Activated CD4-positive, alpha-beta T cell treated with anti-CD3 and anti-CD28 coated beads, Interleukin-2, Interleukin-4, amounts not matched to agents 100 ng/mL and 50 ng/mL, durations not matched to agents 16 hours and 8 hours (primary cell): ENCODE measurements at regions not wholly inside any gene's neighbourhood (a gene's known extent, or its start where the extent isn't known, plus 50 kb on each side); places are given as distances from the start of the nearest gene placed in this dataset.

Experiments used
- DNase-seq: peaks from one replicate; pipeline ENCODE4 v3.0.0-alpha.2; 2020; ENCODE audit warnings: low spot score

DNA sequence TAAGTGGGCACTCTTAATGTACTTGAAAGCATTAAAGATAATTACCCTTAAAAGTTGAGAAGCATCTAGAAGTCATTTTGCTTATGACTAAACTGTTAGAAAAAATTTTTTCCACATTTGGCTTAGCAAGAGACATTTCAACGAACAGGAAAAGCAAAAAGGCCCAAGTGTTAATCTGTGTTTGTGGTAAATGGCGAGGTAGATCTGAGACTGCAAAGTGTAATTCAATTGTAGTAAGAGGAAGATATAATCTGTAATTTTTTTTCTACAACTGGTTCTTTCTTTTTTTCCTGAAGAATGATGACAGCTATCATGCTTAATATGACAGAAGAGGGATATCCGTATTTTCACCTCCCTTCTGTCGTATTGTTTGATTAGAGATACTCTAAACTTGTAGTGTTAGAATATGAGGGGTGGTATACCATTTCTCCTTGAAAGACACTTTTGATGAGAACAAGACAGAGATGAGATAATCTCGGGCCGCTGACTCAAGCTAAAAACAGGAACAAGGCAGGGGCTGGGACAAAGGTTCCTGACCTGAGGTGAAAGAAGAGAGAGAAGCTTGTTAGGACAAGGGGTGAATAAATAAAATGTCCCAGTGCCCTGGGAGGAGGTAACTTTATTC is 459.3 kb upstream of the ZNF608 start:
- no peak for DNase-seq

DNA sequence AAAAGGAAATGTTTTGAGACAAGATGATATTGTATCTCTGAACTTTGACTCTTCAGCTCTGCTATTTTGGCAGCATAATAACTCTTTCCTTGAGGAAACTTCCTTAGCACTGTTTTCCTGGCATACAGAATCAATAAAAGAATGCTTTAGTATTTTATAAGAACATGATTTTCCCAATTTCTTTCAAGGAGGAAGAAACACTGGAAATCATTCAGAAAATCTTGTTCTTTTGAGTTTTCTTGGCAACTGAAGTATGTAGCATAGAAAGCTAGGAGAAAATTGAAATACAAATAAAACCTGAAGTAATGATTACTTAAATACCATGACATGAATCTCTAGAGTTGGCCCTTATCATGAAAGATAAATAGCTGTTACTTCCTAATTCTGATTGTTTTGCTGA is 461.4 kb upstream of the ZNF608 start:
- DNase-seq: no peak

DNA sequence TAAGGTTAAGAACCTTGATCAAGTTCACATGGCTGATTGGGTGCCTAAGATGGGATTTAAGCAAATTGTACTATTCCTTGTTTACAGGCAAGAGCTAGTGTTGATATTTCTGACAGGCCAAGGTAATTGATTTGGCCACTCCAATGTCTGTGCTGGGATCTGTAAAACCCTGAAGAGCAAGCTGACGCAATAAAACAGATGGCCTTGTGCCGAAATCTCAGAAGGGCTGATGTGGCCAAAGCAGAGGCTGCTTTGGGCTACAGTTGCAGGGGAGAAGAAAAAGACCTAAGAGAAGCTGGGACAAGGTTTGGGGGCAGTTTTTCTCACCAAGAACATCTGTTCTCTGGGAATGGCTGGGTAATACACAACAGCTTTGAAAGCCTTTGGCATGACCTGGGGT is 463.2 kb upstream of the ZNF608 start:
- DNase-seq: no peak

DNA sequence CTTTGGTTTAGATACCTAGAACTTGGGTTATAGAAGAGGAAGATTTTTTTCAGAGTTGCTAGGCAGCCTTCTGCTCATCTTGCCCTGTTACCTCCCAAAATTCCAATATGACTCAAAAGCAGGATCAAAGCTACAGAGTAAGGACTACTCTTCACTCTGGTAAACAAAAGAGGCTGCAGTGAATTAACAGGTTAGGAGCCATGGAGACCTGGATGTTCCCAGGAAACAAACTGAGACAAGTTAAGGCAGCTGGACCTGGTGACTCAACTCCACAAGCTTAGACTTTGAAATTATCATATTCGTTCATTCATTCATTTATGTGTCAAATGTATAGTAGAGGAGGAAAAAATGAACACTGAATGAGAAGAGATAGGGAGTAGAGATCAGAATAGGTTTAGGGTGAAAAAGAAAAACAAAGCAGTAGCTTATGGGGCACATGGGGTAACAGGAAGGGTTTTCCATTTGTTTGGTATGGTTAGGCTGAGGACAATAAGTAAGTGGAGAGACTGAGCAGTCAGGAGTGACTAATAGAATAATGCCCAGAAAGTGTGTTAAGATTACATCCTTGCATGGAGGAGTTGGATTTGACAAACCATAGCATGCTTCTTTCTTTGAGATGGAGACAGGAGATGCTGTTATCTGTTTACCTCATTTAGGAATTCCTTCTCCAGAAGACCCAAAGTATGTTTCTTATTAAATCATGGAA is 464.0 kb upstream of the ZNF608 start:
- no peak for DNase-seq

DNA sequence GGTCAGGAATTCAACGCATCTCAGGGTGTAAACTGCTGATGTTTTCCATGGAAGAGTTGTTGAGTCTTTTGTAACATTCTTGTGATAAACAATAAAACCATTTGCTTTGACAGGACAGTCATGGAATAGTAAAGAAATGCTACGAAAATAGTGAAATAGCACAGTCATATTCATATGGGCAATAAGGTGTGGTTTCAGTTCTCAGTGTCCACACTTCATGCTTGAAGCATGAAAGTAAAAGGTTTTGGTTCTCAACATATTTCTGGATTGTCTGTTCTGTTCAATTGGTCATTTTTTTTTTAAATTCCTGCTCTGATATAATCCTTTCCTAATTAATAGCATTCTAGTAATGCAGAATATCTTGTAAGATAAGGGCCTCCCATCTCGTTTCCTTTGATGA is 467.6 kb upstream of the ZNF608 start:
- DNase-seq: no peak

DNA sequence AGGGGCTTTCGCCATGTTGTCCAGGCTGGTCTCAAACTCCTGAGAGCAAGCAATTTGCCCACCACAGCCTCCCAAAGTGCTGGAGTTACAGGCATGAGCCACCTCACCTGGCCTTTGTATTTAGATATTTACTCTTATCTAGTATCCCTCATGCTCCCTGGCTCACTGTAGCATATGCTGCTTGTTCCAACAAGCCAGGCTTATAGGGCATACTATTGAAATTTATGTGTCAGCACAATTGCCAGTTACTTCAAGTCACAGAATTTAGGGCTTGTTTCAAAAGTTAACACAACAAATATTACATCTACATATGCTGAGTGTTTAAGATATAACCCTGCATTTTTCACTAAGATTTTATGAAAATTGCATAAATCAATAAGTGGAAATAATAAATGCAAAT is 469.2 kb upstream of the ZNF608 start:
- DNase-seq: no peak

DNA sequence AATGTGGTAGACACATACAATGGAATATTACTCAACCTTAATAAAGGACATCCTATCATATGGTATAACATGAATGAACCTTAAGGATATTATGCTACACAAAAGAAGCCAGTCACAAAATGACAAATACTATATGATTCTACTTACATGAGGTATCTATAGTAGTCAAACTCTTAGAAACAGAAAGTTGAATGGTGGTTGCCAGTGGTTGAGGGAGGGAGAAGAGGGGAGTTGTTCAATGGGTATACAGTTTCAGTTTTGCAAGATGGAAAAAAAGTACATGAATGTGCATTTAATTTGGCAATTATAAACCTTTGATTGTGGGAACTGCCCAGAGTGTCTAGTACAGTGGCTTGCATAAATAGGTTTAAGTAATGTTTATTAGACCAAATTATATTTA is 473.3 kb upstream of the ZNF608 start:
- DNase-seq: no peak

DNA sequence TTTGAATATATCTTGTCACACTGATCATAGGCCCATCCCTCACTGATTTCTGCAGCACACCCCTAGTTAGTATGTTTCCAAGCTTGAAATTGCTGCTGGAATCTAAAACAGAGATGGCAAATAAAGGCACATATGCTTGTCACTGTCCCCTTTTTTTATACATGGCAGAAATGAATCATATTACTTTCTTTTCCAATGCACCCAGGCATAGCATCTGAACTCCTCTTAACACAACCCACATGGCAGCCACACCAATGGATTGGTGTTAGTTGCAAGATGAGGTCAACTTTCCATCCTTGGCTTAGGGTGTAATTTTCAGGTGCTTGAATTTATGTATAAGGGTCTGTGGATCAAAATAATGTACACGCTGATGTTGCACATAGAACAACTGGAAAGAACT is 473.8 kb upstream of the ZNF608 start:
- no peak for DNase-seq

DNA sequence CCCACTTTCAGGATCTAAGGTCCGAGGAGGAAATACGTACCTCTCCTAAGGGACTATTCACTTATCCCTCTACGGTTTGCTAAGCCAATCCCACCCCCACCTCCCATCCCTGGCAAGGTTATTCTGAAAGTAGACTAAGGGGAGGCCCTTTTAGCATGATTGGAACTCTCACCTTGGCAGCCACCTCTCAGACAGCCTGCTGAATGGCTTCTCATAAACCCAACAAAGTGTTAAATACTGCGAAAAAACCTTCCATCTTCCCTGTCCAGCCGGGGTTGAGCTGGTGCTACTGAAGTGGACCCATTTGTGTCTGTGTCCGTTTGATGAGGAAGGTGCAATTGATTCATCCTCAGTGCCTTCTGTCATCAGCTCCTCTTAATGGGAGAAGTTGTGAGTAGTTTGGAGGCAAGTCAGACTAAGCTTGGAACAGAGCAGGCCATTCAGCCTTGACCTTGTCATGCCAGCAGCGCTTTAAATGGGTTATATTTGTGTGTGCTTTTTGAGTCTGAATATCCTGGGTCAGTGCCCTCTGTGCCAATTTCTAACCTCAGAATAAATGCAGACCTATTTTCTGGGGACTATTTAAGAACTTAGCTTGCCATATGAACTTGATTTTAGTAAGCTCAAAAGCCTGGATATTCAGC is 476.3 kb upstream of the ZNF608 start:
- DNase-seq: no peak

DNA sequence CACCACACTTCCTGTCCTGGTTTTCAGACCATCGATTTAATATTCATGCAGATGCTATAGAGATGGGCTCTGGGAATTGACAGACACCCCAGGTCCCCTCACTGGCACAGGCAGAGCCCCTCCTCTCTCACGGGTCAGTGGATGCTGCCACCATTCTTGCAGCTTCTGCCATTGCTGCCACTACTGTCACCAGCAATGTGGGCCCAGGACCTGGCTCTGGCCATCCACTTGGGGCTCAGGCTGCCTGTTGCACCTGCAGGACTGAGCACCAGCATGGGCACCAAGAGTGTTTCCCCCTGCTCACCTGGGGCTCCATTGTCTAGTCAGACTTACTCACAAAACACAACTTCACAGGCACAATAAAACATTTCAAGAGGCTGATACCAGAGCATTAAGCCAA is 479.0 kb upstream of the ZNF608 start:
- DNase-seq: no peak

DNA sequence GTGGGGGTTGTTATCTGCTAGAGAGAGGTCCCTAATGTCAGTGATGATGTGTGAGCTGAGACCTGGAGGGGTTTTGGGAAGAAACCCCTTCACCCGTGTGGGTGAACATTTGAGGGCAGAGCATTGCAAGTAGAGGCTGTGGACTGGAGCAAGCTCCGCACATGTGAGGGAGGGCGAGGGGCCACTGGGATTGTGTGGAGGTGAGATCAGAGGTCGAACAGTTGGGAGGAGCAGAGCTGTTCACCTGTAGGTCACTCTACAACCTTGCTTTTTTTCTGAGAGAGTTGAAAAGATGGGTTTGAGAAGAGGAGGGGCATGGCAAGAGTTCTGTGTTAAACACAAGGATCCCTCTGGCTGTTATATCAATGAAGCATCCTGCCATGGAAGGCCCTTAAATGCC is 480.4 kb upstream of the ZNF608 start:
- no peak for DNase-seq

DNA sequence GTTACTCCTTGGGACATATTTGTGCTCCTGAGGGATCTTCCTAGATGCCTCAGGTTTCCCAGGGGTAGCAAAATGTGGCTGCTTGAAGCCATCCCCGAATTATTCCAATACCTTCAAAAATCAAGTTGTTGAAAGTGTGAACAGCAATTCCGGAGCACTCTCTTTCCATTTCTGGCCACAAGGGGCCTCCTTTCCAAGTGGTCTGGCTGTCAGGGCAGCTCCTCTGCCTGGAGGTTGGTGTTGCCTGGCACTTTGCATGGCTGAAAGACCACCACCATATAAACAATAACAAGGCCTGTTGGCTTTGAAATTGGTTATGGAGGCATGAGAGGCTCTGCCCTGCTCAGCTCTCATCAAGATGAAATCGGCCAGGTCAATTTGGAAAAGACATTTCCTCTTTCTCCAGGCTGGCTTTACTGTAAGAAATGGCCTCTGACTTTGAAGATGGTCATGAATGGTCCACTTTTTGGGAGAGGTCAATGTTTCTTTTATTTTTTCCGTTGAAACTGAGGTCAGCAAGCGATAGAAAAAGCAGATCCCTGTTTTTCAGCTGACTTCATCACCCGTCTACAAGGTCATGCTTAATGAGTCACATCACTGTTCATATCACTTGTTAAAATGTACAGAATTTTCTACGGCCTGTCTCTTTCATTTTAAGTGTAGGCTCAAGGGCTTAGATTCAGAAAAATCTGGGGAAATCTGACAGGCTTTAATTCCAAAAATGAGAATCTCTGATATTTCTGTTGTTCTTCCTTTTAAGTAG is 481.1 kb upstream of the ZNF608 start:
- no peak for DNase-seq

DNA sequence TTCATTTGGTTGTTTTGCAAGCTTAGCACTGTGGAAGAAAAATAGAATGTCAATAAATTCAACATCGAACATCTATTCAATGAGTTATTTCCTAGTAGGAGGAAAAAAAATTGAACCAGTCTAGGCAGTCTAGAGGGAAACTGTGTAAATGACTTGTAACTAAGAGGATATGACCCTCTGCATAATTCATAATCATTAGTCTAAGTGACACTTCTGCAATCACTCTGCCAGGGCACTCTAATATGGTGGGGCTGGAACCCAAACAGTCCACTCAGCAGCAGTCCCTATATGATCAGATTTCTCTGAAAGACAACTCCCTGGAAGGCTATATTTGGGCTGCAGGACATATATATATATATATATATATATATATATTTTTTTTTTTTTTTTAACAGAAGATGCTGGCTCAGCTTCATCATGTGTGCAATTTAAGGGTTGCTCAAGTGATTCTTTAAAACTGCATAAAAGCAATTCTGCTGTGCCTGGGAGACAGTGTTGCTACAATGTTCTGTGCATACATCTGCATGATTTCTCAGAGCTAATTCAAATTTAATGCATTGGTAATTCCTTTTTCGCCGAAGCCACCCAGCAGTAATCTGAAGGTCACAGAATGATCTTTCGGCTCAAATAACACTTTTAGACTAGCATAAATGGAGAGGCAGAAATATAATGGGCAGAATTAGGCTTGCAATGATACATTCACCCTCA is 482.1 kb upstream of the ZNF608 start:
- no peak for DNase-seq

DNA sequence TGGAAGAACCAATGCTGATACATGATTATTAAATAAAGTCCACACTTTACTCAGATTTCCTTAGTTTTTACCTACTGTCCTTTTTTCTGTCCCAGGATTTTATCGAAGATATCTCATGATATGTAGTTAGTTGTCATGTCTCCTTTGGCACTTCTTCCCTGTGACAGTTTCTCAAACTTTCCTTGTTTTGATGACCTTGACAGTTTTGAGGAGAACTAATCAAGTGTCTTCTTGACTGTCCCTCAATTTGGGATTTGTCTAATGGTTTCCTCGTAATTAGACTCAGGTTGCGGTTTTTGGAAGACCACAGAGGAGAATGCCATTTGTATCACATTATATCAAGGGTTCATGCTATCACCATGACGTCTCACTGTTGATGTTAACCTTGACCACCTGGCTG is 483.1 kb upstream of the ZNF608 start:
- no peak for DNase-seq

DNA sequence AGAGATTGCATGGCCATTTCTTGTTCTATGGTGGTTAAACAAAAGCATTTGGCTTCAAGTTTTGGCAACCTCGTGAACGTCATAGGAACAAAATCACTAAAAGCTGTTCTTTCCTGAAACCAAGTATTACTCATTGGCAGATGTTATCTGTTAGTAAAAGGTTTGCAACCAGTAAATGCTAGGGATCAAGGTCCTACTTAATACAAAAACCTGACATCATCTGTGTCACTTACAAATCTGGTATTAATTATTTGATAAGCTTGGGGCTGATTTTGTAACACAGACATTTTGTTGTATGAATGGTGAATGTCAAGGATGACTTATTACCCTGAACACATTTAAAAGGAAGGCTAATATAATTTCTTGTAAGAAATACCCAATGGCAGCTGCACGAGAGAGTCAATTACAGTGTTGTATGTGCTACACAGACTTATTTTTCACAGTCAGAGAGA is 486.4 kb upstream of the ZNF608 start:
- no peak for DNase-seq

DNA sequence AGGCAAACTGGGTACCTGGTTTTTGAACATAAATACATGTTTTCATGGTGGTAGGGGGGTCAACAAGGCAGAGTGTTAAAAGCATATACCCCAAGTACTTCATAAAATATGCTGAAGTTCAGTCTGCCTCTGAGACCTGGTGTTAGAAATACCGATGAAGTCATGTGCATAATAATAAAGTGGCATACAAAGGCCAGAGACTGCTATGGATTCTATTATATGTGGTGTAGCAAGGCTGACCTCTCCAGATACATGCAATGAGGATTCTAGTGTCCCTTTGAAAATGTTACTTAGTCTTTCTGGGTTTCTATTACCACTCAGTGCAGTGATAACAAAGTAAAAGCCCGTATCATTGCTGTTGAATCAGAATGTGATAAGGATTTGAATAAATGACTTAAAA is 487.5 kb upstream of the ZNF608 start:
- DNase-seq: no peak

DNA sequence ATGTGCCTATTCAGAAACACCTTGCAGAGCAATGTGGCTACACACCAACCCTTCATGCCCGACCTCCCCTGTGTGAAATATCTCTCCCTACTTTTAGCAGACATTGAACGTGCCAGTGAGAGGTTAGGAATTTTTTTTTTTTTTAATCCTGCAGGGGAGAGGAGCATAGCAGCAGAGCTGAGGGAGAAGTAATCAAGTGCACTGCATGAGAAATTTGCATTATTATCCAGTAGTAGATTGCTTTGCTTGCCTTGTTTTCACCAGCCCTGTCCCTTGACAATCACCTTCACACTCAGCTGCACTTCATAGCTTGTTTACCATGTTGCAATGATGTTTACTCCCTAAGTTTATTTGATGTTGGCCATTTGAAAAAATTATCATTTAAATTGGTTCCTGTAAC is 489.6 kb upstream of the ZNF608 start:
- no peak for DNase-seq

DNA sequence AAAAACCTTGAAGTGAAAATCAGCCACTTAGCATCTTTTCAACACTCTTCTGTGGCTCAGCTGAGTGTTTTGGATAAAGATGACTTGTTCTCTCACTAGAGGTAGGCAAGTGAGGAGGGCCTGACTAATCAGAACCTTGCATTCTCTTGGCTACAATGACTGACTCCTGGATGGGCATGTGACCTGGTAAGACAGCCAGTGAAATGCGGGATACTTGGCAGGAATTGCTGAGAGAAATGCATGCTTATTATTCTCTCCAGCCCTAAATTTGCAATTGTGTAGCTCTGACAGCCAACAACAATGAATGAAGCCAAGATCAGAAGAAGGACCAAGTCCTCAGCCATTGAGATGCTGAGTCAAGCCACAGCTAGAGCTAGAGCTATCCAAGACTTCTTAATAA is 490.5 kb upstream of the ZNF608 start:
- no peak for DNase-seq

DNA sequence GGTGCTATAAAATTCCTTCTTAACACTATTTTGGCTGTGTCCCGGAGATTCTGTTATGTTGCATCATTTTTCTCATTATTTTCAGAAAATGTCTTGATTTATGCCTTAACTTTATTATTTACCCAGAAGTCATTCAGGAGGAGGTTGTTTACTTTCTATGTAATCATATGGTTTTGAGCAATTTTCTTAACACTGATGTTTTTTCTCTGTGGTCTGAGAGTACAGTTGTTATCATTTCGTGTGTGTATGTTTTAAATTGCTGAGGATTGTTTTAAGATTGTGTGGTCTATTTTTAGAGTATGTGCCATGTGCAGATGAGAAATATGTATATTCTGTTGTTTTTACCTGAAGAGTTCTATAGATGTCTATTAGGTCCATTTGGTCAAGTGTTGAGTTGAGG is 498.1 kb upstream of the ZNF608 start:
- DNase-seq: no peak

DNA sequence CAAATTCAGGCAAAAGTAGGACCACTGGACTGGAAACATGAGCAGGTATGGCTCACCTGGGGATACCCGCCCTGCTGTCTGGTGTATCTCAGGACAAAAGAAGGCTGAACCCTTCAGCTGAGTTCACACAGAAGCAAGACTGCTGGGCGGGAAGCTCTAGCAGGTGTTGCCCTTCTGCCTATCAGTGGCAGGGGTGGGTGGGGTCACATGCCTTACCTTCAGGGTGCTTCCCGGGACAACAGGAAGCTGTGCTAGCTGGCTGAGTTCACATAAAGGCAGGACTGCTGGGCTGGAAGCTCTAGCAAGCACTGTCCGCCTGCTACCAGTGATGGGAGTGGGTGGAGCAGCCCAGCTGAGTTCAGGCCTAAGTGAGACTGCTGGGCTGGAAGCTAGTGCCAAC is 498.8 kb upstream of the ZNF608 start:
- no peak for DNase-seq

DNA sequence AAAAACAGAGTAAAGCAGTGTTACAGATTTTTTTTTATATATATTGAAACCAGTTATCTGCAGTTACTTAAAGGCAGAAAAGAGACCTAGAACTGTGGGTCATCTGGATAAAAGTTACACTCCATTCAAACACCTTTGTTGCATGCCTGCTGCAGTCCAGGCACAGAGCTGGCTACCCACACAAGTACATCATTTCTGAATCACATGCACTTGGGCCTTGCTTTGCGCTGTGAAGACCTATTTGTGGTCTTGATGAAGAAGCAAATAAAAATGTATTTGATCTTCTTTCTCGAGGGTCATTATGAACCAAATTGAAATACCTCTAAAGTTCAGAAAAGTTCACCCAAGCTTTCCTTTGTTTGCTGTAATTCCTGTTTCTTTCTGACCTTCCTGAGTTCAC is 503.0 kb upstream of the ZNF608 start:
- DNase-seq: no peak

DNA sequence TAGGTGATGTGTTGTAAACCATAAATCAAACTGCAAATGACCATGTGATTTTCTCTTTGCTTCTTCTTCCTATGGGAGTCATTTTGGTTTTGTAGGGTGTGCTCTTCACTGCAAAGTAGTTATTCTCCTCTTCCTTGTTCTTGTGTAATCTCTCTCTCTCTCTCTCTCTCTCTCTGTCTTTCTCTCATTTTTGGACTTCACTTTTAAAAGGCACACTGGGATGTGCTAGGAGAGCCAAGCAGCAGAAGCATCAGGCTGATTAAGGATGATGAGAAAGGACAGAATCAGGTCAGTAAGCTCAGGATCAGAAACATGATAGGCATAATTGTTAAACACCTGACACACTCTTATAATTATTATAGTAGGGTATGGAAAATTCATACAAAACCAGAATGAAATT is 505.3 kb upstream of the ZNF608 start:
- no peak for DNase-seq
